SK-N-DZ (cell line): ENCODE measurements at regions not wholly inside any gene's neighbourhood (a gene's known extent, or its start where the extent isn't known, plus 50 kb on each side); places are given as distances from the start of the nearest gene placed in this dataset.
"Not testable (repeated sequence)": the region's sequence is repeated elsewhere in the genome, so short reads cannot be mapped to it uniquely, and the experiment has no call there.

ENCODE experiments used
- DNase-seq: peaks from one replicate; pipeline ENCODE4 v3.0.0-alpha.2; 2015; ENCODE audit warnings: low spot score

DNA sequence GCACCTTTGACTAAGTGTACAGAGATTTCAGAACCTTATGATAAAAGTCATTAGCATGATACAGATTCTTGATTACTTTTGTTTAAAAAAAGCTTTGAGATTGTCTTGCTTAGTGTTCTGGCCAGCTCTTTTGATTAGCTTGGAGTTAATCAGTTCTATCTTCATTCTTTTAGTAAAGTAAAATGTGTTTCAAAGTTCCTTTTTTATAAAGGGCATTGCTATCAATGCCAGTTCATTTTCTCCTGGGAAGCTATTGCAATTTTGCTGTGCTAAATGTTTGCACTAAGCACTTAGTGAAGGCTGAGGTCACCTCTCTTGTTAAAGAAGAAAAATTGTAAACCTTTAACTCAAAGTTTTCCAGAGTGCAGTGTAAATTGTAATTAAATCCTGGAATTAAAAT lies 946.7 kb upstream of the TMPRSS15 start:
- no peak for DNase-seq

DNA sequence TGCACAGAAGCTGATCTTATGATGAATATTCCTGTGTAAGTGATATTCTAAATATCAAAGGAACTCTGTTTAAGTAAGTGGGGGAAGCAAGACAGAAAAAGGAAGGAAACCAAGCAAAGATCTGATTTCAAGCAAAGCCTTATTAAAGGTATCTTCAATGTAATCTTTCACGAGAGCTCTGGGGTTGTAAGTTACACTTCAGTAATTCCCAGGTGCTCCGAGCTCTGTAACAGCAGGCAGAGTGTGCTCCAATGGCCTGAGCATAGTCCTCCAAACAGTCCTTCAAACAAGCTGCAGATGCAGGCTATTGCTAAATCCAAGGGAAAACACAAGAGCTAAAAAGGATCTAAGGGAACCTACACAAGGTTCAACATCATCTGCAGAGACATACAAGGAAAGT lies 949.7 kb upstream of the TMPRSS15 start:
- peak; percentile 52 for DNase-seq

DNA sequence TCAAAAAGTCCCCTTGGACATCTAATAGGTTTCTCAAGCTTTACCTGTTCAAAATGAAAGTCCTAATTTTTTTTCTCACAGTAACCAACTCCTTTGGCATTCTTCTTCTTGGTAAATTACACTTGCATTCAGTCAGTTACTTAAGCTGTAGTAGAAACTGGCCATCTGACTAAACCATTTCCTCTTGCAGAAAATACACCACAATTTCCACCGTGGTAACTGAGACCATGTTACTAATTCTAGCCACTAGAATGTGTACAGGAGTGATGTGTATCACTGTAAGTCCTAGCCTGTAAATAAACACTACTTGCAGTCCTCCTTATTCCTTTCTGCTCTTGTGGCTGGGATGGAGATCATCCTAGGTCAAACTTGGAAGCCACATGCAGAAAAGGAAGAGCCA lies 965.4 kb upstream of the TMPRSS15 start:
- DNase-seq, result no peak

DNA sequence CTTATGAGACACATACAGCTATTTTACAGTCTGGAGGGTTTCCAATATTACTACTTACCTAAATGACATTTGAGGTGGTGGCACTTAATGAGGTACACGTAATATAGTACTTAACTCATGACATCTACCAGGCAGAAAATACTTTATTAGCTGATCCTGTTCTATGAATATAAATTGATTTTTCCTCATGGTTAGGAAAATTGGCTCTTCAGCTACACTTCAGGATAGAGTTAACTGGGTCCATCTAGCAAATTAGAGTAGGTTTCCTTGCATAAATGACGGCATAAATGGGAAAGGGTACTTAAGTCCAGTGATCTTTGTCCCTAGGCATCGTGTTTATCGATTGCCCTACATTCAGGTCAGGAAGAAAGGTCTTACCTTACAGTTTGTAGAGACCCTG lies 988.8 kb upstream of the TMPRSS15 start:
- no peak for DNase-seq

DNA sequence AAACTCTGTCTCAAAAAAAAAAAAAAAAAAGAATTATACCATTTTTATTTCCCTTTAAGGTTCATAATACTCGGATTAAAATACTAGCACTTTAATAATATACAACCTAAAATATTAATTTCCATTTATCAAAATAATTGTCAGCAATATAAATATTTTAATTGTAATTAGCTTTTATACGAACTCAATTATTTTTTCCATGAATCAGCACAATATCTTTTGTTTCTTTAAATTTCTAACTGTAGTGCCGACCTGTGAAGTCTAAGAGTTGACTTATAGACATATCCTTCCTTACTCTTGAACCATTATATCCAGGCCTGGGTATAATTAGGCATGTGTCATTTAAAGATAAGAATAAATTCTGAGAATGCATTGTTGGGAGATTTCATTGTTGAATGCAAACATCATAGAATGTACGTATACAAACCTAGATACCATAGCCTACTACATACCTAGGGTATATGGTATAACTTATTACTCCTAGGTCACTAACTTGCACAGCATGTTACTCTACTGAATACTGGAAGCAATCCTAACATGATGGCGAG lies 996.7 kb upstream of the TMPRSS15 start:
- DNase-seq, result no peak

DNA sequence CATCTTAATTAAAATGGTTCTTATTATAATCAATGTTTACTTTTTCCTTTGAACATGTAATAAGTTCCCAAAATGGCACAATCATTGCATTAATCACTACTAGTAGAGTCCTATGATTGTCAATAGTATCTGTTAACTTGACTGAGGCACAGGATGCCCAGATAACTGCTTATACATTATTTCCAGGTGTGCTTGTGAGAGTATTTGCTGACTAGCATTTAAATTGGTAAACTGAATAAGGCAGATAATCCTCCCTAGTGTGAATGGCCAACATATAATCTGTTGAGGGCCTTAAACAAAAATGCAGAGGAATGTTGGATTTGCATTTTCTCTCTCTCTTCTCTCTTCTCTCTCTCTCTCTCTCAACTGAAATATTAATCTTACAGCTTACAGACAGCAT lies 999.3 kb upstream of the TMPRSS15 start:
- DNase-seq, result no peak

DNA sequence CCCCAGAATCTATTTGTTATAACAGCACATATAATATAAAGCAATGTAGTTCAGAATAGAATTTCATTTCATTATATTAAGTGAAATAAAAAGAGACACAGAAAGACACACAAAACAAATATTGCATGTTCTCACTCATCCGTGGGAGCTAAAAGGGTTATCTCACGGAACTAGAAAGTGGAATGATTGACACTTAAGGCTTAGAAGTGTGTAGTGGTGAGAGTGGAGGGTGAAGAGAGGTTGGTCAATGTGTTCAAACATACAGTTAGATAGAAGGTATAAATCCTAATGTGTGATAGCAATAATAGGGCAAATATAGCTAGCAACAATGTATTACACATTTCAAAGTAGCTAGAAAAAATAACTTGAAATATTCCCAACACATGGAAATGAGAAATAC lies 1001.7 kb upstream of the TMPRSS15 start:
- no peak for DNase-seq

DNA sequence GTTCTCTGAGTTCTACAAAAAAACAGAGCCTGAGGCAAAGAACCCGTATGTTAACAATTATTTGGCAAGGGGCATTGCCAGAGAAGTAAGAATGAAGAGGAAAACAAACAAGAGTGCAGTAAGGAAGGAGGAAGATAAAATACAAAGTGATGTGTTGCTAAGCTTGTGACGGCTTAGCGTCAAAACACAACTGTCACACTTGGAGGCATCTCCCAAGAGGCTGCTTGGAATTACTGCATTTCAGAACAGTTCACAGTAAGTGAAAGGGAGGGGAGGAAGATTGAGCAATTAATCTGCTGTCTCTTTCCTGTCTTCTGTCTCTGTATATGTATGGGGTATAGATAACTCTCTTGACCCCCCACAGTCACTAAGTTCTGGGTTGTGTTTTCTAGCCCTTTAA lies 1017.0 kb upstream of the TMPRSS15 start:
- DNase-seq, result no peak

DNA sequence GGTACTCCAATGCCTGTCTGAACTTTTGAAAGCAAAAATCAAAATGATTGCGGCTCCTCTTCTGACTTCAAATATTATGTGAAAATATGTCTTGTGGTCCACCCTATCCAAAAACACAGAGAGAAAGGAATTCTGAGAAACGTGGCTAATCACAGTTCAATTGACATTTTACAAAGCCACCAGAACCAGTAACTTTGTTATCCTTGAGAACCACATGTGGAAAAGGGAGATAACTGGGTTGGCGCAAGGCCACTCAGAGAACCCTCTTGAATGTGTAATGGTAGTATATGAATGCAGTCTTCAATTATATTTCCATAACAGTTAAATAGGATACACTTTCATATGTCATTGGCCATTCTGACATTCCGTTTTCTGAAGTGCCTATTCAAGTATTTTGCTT lies 1030.0 kb upstream of the TMPRSS15 start:
- no peak for DNase-seq

DNA sequence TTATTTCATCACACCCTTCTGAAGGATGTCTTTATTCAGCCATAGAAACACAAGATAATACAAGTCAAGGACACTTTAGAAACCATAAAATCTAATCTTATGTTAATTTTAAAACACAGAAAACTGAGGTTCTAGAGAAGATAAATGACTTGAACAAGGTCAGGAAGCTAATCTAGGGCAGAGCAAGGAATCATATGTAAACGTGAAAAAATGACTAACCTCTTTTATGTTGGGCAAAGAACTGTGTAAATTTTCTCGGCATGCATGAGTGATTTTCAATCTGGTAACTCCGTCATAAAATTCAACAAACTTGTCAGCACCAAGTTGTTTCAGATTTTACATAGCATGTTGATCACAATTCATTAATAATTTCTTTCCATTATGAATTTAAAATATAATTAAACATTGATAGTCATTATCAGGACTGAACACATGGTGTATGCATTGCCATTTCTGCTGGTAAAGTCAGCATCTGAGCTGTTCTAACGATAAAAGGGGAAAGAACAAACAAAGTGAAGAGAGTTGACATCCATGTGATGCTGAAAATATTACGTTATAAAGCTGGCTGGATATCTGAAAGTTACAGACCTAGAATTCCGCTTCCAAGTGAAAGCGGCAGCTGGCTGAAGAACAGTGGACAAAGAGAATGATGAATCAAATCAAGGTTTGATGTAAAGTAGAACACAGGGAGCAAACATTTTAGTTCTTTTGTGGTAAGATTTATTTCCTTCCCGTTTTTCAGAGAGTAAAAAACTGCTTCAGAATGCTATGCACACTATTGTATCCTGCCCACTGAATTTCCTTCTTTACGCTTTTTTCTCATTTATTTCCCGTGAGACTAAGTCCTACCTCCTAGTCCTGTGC lies 1037.4 kb upstream of the TMPRSS15 start:
- no peak for DNase-seq

DNA sequence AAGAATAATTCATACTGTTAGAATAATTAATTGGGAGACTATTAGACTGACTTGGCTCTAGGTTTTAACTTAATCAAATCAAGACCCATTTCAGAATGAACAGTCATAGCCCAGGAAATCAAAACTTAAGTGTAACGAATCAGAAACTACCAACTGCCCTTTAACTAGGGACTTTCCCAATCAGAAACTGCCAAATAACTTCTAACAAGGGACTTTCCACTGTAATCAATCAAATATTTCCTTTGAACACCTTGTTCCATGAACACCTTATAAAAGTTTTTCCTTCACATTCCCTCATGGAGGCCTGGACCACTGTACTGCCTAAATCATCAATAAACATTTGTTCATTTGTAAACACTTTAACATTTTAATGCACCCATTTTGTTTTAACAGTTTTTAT lies 1054.7 kb upstream of the TMPRSS15 start:
- no peak for DNase-seq

DNA sequence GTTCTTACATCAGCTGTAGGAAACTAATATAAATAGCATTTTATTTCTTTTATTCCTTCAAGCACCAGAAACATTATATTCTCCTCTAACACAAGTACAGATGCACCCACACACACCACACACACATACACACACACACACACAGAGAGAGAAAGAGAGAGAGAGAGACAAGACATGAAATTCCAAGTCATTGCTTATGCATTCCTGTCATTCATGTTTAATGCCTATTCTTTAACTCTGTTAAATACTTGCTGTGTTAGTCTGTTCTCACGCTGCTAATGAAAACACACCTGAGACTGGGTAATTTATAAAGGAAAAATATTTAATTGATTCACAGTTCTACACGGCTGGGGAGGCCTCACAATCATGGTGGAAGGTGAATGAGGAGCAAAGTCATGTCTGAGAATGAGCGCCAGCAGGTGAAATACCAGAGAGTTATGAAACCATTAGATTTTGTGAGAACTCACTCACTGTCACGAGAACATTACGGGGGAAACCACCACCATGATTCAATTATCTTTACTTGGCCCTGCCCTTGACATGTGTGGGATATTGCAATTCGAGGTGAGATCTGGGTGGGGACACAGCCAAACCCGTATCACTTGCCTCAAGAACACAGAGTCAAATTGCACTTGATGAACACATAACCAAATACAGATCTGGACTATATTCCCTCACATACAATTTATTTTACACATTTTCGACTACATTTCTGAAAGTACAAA lies 1058.1 kb upstream of the TMPRSS15 start:
- DNase-seq, result no peak

DNA sequence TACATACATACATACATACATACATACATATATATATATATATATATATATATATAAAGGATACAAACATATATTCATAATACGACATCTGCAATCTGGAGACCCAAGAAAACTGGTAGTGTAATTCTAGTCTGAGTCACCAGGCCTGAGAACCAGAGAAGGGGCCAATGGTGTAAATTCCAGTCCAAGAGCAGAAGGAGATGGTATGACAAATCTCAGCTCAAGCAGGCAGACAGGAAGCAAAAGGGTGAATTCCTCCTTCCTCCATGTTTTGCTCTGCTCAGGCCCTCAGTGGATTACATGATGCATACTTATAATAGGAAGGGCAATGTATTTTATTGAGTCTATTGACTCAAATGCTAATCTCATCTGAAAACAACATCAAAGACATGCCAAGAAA lies 1060.4 kb upstream of the TMPRSS15 start:
- no peak for DNase-seq

DNA sequence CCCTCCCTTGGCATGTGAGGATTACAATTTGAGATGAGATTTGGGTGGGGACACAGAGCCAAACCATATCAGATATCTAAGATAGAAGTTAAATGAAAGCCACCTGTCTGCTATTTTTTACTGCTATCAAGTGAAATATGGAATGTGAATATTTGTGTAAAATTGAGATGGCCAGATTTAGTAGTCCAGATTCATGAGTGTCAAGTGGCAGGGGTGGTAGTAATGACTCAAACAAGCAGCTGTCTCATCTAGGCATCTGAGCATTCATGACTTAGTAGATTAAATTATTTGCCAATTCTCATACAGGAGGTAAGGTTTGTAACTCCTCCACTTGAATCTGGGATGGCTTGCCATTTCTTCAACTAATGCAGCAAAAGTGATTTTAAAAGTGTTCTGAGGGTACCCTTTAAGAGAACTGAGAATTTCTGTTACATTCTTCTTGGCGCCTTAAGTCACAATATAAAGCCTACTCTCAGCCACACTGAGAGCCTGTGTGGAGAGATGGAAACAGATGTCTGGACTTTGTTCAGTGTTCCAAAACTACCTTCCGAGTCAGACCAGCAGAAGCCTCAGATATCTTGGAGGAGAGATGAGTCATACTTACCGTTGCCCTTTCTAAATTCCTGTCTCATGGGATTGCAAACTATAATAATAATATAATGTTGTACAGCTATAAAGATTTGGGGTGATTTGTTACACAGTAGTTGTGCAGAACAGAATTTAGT lies 1065.6 kb upstream of the TMPRSS15 start:
- no peak for DNase-seq

DNA sequence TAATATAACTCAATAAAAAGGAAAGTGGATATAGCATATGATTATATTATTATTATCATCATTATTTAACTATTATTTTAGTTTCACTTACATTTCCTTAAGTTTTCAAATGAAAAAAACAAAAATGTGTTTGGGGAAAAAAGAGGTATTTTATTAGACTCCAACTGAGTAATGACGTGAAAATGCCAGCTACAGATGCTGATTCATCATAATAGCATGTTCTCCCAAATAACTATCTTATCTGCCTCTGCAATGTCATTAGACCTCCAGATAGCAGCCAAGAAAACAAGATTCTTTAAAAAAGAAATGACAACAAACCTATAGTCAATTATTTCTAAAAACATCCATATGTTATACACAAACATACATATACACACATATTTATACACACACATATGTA lies 1071.9 kb upstream of the TMPRSS15 start:
- DNase-seq, result no peak

DNA sequence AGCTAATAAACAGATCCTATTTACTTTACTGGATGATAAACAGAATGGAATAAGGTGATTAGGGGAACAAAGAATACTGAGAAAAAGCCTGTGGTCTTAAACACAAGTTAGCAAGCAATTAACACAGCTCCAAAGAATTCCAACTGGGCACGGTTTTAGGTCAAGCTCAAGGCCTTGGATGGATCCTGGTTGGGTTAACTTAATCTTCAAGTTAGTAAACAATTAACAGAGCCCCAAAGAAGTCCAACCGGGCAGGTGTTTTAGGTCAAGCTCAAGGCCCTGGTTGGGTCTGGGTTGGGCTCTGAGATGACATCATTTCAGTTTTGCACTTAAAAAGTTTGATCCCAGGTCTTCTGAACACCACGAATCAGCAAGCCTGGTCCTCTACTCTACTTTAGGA lies 1086.3 kb upstream of the TMPRSS15 start:
- DNase-seq, result no peak

DNA sequence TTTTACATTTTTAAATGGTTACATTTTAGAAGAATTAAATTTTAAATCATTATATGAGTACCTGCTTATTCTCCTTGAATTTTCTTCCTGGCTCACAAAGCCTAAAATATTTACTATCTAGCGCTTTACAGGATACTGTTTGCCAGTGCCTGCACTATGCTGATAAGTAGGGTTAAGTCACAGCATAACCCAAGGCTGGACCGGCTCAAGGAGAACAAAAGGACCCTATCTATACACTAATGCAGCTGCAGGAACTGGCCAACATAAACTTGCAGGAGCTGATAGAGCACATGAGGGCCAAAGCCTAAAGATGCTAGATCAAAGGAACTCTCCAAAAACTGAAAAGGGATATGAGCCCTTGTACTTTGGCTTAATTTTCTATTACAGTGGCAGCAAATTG lies 1086.9 kb upstream of the TMPRSS15 start:
- no peak for DNase-seq

DNA sequence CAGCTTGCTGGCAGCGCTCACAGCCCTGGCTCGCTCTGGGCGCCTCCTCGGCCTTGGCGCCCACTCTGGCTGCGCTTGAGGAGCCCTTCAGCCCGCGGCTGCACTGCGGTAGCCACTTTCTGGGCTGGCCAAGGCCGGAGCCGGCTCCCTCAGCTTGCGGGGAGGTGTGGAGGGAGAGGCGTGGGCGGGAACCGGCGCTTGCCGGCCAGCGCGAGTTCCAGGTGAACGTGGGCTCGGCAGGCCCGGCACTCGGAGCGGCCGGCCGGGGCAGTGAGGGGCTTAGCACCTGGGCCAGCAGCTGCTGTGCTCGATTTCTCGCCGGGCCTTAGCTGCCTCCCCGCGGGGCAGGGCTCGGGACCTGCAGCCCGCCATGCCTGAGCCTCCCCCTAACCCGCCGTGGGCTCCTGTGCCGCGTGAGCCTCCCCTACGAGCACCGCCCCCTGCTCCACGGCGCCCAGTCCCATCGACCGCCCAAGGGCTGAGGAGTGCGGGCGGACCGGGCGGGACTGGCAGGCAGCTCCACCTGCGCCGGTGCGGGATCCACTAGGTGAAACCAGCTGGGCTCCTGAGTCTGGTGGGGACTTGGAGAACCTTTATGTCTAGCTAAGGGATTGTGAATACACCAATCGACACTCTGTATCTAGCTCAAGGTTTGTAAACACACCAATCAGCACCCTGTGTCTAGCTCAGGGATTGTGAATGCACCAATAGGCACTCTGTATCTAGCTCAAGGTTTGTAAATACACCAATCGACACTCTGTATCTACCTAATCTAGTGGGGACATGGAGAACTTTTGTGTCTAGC lies 1090.1 kb upstream of the TMPRSS15 start:
- DNase-seq, result not testable (repeated sequence)

DNA sequence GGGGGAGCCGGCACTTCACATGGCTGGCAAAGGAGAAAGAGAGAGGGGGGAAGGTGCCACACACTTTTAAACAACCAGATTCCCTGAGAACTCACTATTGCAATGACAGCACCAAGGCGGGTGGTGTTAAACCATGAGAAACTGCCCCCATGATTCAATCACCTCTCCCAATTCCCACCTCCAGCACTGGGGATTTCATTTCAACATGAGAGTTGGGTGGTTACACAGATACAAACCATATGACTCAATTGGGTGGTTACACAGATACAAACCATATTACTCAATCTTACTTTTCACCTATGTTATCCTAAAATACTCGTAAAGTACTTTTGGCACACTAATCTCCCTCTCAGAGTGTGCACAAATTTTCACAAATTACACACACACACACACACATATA lies 1097.5 kb upstream of the TMPRSS15 start:
- DNase-seq, result no peak

DNA sequence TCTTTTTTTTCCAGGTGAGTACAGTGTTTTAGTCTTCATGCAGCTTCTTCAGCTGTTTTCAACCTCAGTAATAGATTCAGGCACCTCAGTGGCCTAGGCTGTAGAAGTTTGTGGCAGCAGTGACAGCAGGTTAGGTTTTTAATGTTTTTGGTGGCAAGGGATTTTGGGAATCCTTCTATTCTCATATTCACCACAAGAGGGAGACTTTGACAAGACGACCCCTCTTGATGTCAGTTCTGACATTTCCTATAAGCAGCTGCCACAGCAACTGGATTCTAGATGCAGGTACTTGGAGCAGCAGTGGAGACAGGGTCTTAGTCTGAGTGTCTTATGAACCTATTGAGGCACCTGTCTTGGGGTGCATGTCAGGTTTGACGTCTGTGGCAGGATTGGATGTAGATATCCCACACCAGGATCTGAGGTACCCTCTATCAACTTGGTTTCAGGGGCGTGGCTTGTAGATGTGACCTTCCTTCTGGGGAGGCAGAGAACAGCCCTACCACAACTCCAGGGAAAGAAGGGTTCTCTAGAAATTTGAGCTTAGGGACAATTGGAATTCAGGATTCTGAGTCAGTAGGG lies 1104.2 kb upstream of the TMPRSS15 start:
- peak; percentile 19 for DNase-seq

DNA sequence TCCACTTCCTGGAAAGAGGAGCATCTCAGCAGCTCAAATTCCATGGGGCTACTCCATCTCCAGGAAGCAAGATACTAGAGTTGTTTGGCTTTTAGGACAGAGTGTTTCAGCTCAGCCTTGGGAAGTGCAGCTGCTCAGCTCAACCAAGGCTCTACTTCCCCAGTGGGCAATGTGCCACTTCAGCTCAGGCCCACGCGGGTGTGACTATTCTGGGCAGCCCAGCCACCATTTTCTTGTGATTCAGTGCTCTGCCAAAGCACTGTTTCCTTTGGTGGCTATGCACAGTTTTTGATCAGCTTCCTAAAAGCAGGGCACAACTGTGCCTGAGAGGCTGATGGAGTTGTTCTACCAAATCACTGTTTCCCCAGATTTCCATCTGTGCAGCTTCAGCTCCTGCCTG lies 1104.9 kb upstream of the TMPRSS15 start:
- no peak for DNase-seq
